Heart left ventricle (tissue), 13 donors: ENCODE measurements at regions not wholly inside any gene's neighbourhood (a gene's known extent, or its start where the extent isn't known, plus 50 kb on each side); places are given as distances from the start of the nearest gene placed in this dataset.

Experiments
- CTCF ChIP-seq, 12 donors: fragments of 200-600 bp; sonication (generic) in 4 of 12; IDR thresholded peaks; one replicate each; pipeline versions ENCODE4 v1.5.0 to v1.8.0; 2018 to 2022; ENCODE audit warnings: antibody characterized with exemption in 12 of 12, mild to moderate bottlenecking in 5 of 12
- POLR2A ChIP-seq, 2 donors: fragments of 450-650 bp; IDR thresholded peaks; one replicate each; pipeline ENCODE4 v1.6.1; 2017; ENCODE audit warnings: antibody characterized with exemption in 2 of 2, mild to moderate bottlenecking in 2 of 2, moderate library complexity in 2 of 2
- donor health status: ischemic (EF 13 %, LVEDD 7.1; RV severe dilation, severe dysfunction).
- donor health status: DM: no; HTN: yes; CAD: no.
- donor health status: DM: no; HTN: no; CAD: no.
- donor health status: ischemic (EF 25% LVEDD 6.9; RV normal size, moderate dysfunction).
- donor health status: ischemic (EF 25% LVEDD 5.7; RV mildly dilated, moderate dysfunction).
- donor health status: ischemic (EF 35%, LVEDD 5.7; RV mildly dilated, moderate dysfunction).
- donor health status: nonischemic (EF 11% LVEDD 7.7; RV severe dilation, severe dysfunction).
- donor health status: DM: yes; HTN: yes; CAD: no.
- donor health status: PGD.
- donor health status: ischemic (EF 29% LVEDD 5.4; RV normal size, mild dysfunction).
- donor health status: nonischemic (EF 23%, LVEDD 6.1; RV moderate dilation, normal function).

- TF ChIP-seq CTCF (IDR thresholded peaks at IDR 0.05): no peak
- no peak for TF ChIP-seq POLR2A (IDR thresholded peaks at IDR 0.05)
Observed at GRCh38 chr6:14306151-14306906, 188.8 kb downstream of the CD83 start.
